K562 (cell line): ENCODE measurements at regions not wholly inside any gene's neighbourhood (a gene's known extent, or its start where the extent isn't known, plus 50 kb on each side); places are given as distances from the start of the nearest gene placed in this dataset.

Source experiments
- ATAC-seq: fragments of 200-7000 bp; cut with Tn5 transposase; 3 replicates; pipeline ENCODE4 v1.9.1; 2020; ENCODE audit warnings: moderate library complexity
- BruUV-seq: library from RNA; stranded (reverse); fragments of 400-500 nt; replicated peaks from 2 replicates; lab custom pipeline; 2021; lab: Mats Ljungman, UMichigan
- CTCF ChIA-PET: fragments of 300-600 bp; formaldehyde crosslinking; extraction: SDS; loops from one replicate; lab custom pipeline; 2021; ENCODE audit warnings: low intra/inter-chr PET ratio; lab: Yijun Ruan, JAX
- POLR2A ChIA-PET: fragments of 300-600, 350-650 bp; sonication (Branson Sonifier 250); formaldehyde crosslinking; extraction: SDS; loops from one replicate; lab custom pipeline; 2021; ENCODE audit warnings: antibody characterized with exemption, inconsistent platforms; lab: Yijun Ruan, JAX
- DNase-seq, 4 experiments: peaks; one replicate each; pipeline versions ENCODE4 v3.0.0 to v3.0.0-alpha.2; 2011 to 2018; ENCODE audit warnings: low spot score in 3 of 4, mixed read lengths in 3 of 4; ENCODE audit errors: extremely low read depth in 1 of 4
- FAIRE-seq: peaks from 2 replicates; lab custom pipeline; 2011; peaks lifted over from hg19 to GRCh38; lab: Jason Lieb, UNC
- H2AFZ ChIP-seq: 2 replicates; pipeline ENCODE4 v1.6.0; 2011; ENCODE audit warnings: low read depth, low read length, control low read depth, inconsistent platforms
- H3K27ac ChIP-seq: fragments of 200-600 bp; 3 replicates; pipeline ENCODE4 v1.8.0; 2011; ENCODE audit warnings: low read depth, mild to moderate bottlenecking, control low read depth, inconsistent platforms, low read length, moderate library complexity, mixed read lengths; ENCODE audit errors: extremely low read depth
- H3K27me3 ChIP-seq, 2 experiments: fragments of 300-600 bp in 1 of 2; 2 replicates in 1 of 2; 3 replicates in 1 of 2; pipeline versions ENCODE4 v1.6.0 to v1.8.0; 2011; ENCODE audit warnings: inconsistent platforms in 2 of 2, low read length in 2 of 2, mild to moderate bottlenecking in 1 of 2, mixed read lengths in 1 of 2, moderate library complexity in 1 of 2; ENCODE audit not compliant: control insufficient read depth in 2 of 2, insufficient read depth in 2 of 2
- H3K36me3 ChIP-seq: fragments of 300-600 bp; 3 replicates; pipeline ENCODE4 v1.8.0; 2011; ENCODE audit warnings: mild to moderate bottlenecking, low read length, inconsistent platforms; ENCODE audit not compliant: control insufficient read depth, insufficient read depth
- H3K4me1 ChIP-seq, 2 experiments: fragments of 200-600 bp in 1 of 2; replicated peaks in 1 of 2; 2 replicates in 1 of 2; 3 replicates in 1 of 2; pipeline versions ENCODE4 v1.5.1 to v1.8.0; 2011; ENCODE audit warnings: inconsistent platforms in 2 of 2, low read length in 2 of 2, mild to moderate bottlenecking in 1 of 2, mixed read lengths in 1 of 2, moderate library complexity in 1 of 2; ENCODE audit not compliant: control insufficient read depth in 2 of 2, insufficient read depth in 2 of 2
- H3K4me2 ChIP-seq: 2 replicates; pipeline ENCODE4 v1.6.1; 2011; ENCODE audit warnings: low read length, control low read depth, inconsistent platforms, mixed read lengths; ENCODE audit not compliant: insufficient read depth
- H3K4me3 ChIP-seq: fragments of 200-600 bp; sonication (generic), shearing (Covaris generic); 2 replicates; pipeline ENCODE4 v1.5.1; 2016; ENCODE audit warnings: control low read depth, inconsistent platforms
- H3K79me2 ChIP-seq: fragments of 200-600 bp; 3 replicates; pipeline ENCODE4 v1.8.0; 2011; ENCODE audit warnings: low read length, inconsistent platforms; ENCODE audit not compliant: control insufficient read depth, insufficient read depth
- H3K9ac ChIP-seq, 2 experiments: 2 replicates each; pipeline versions ENCODE4 v1.6.0 to v1.6.1; 2011; ENCODE audit warnings: low read depth in 2 of 2, low read length in 2 of 2, control low read depth in 1 of 2, inconsistent platforms in 1 of 2, mild to moderate bottlenecking in 1 of 2, mixed read lengths in 1 of 2; ENCODE audit not compliant: insufficient read depth in 1 of 2
- H3K9me1 ChIP-seq: one replicate; pipeline ENCODE4 v1.6.0; 2011; ENCODE audit warnings: inconsistent platforms, mild to moderate bottlenecking, low read length, moderate library complexity; ENCODE audit not compliant: control insufficient read depth, insufficient read depth
- H3K9me3 ChIP-seq: replicated peaks from 2 replicates; pipeline ENCODE4 v1.5.1; 2011; ENCODE audit warnings: low read depth, low read length, inconsistent platforms; ENCODE audit not compliant: control insufficient read depth, insufficient read depth
- H4K20me1 ChIP-seq: replicated peaks from 2 replicates; pipeline ENCODE4 v1.6.1; 2011; ENCODE audit warnings: low read length, inconsistent platforms, mixed read lengths; ENCODE audit not compliant: control insufficient read depth, insufficient read depth
- IRF9 ChIP-seq: fragments of 450-650 bp; IDR thresholded peaks from 2 replicates; pipeline ENCODE4 v1.6.1; 2016; ENCODE audit warnings: missing biosample characterization, missing genetic modification characterization
- POLR2H ChIP-seq: IDR thresholded peaks from 2 replicates; pipeline ENCODE4 v1.6.1; 2016; ENCODE audit warnings: missing genetic modification characterization, low read depth, mild to moderate bottlenecking, control low read depth, missing compliant biosample characterization, moderate library complexity
- ZNF165 ChIP-seq: fragments of 250-450 bp; sonication (Bioruptor Pico); IDR thresholded peaks from 2 replicates; pipeline ENCODE4 v1.4.0; 2020; ENCODE audit warnings: borderline replicate concordance
- ZNF24 ChIP-seq: fragments of 450-650 bp; IDR thresholded peaks from 2 replicates; pipeline ENCODE4 v1.6.1; 2016
- WGBS: fragments of 100-300 bp; shearing (Covaris generic); methylation state at CpG from one replicate; pipeline ENCODE4 v1.1.6; 2016; ENCODE audit warnings: low coverage, mixed read lengths; ENCODE audit not compliant: insufficient coverage; ENCODE audit errors: missing lambda C conversion rate; 5-methylcytosine and 5-hydroxymethylcytosine counted together
- in situ Hi-C: fragments of 300-500 bp; cut with MboI; formaldehyde crosslinking; loops from 4 replicates; pipeline ENCODE4 v1.15.0; 2018; ENCODE audit warnings: inconsistent platforms, mixed read lengths
- intact Hi-C: fragments of 100-400 bp; cut with micrococcal nuclease; formaldehyde crosslinking; loops from 2 replicates; pipeline ENCODE4 v1.14.2; 2022
- TF ChIP-seq, protein P1 (sequence below): fragments of 450-650 bp; formaldehyde crosslinking; IDR thresholded peaks from 2 replicates; pipeline ENCODE4 v1.4.0; 2020; ENCODE audit warnings: mild to moderate bottlenecking, mixed read lengths

DNA sequence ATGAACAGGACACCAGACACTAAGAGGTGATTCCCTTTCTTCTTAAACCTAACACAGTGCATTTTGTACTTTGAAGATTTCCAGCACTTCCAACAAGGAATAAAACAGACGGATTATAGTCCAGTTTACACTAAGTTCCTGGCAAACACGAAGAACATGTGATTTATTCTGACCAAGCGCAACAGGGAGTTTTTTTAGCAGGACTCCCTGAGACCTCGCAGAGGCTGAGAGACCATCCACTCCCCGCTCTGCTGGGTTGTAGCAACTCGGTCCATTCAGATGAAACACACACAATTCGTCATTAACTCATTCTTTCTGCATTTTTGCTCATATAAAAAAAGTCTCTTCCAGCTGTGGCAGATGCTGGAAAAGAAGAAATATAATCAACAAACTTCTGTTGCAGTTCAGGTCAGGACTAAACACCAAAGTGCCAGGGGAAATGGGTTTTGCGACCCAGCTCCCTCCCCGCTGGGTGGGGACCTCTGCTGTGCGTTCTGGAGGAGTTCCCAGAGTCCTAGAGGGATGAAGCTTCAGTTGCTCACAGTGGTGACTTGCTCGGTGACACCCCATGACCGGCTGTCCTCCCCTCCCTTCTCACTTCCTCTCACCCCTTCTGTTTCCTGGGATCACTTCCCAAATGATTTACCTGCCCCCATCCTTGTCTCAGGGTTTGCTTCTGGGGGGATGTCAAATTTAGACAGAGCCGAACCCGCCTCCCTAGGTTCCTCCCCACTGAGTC lies 52.5 kb downstream of the KCNF1 start:
- intact Hi-C loops = no loop called here
- no peak overlapping the region for H3K4me3 ChIP-seq
- no peak overlapping the region for H2AFZ ChIP-seq
- FAIRE-seq (no peak), DNase-seq (no peak)
- H3K9me1 ChIP-seq = peaks cover 4% of the 10 kb centered on the region
- WGBS = 0% methylated on average over 14 of the region's 14 CpGs
- H3K4me1 ChIP-seq = peaks cover 0 to 9% of the 10 kb centered on the region in 2 experiments; a peak in 2 of 5 replicates
- H4K20me1 ChIP-seq = no peaks in the 10 kb centered on the region
- CTCF ChIA-PET = no interaction called here
- no peak overlapping the region for H3K27ac ChIP-seq
- peaks cover 39 to 84% of the 10 kb centered on the region in 2 experiments for H3K27me3 ChIP-seq
- BruUV-seq = no TSS peak
- POLR2A ChIA-PET = no interaction called here
- TF ChIP-seq IRF9 (tag) = no peak
- no peak for TF ChIP-seq ZNF24
- TF ChIP-seq ZNF165 (CRISPR knock-in tag) = no peak
- TF ChIP-seq, all 486 proteins: peak for 0
- ATAC-seq = no peak
- Histone ChIP-seq H3K9me3 (no peaks in the 10 kb centered on the region), H3K9ac (no peak overlapping the region), H3K36me3 (no peaks in the 10 kb centered on the region), H3K79me2 (no peaks in the 10 kb centered on the region), H3K4me2 (no peak overlapping the region)
- in situ Hi-C loops = no loop called here

DNA sequence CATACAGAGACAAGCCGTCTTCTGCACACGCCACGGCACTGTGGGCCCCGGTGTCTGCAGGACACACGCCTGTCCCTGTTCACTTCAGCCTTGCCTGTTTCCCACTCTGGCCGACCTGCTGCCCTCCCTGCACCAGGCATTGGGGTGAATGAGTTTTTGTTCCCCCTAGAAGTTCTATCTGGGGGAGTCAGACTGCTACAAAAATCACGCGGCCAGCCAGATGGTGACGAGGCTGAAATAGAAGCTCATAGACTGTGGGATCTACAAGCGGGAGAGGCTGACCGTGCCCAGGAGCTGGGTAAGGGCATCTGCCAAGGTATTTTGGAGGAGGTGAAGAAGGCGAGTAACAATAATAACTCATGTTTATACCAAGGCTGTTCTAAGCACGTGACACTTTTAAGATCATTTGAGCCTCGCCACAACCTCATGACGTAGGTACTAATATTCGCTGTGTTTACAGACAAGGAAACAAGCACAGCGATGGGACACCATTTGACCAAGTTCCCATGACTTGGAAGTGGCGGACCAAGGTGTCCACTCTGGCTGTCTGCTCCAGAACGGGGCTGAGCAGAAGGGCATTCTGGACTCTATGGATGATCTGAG lies 53.6 kb downstream of the KCNF1 start:
- DNase-seq = no peak
- intact Hi-C loops = no loop called here
- BruUV-seq = no TSS peak
- peaks cover 38 to 79% of the 10 kb centered on the region in 2 experiments for H3K27me3 ChIP-seq
- peaks cover 0 to 9% of the 10 kb centered on the region in 2 experiments; a peak in 2 of 5 replicates for H3K4me1 ChIP-seq
- H3K4me3 ChIP-seq = no peak overlapping the region
- no peaks in the 10 kb centered on the region for H4K20me1 ChIP-seq
- H3K4me2 ChIP-seq = no peak overlapping the region
- ATAC-seq = no peak
- H3K9me3 ChIP-seq = no peaks in the 10 kb centered on the region
- H3K79me2 ChIP-seq = no peaks in the 10 kb centered on the region
- ChIA-PET POLR2A (no interaction called here), CTCF (no interaction called here)
- in situ Hi-C loops = no loop called here
- under 1% methylated on average over 19 of the region's 19 CpGs for WGBS
- no peak for FAIRE-seq
- no peak overlapping the region for H3K9ac ChIP-seq
- H2AFZ ChIP-seq = no peak overlapping the region
- H3K9me1 ChIP-seq = peaks cover 4% of the 10 kb centered on the region
- H3K36me3 ChIP-seq = no peaks in the 10 kb centered on the region
- no peak for TF ChIP-seq POLR2H (tag)
- TF ChIP-seq, protein P1, sequence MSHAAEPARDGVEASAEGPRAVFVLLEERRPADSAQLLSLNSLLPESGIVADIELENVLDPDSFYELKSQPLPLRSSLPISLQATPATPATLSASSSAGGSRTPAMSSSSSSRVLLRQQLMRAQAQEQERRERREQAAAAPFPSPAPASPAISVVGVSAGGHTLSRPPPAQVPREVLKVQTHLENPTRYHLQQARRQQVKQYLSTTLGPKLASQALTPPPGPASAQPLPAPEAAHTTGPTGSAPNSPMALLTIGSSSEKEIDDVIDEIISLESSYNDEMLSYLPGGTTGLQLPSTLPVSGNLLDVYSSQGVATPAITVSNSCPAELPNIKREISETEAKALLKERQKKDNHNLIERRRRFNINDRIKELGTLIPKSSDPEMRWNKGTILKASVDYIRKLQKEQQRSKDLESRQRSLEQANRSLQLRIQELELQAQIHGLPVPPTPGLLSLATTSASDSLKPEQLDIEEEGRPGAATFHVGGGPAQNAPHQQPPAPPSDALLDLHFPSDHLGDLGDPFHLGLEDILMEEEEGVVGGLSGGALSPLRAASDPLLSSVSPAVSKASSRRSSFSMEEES = peak; percentile 51
- TF ChIP-seq, all 486 proteins: peak for 1
- H3K27ac ChIP-seq = no peak overlapping the region
